Prostate gland (tissue), 2 donors: ENCODE measurements at regions not wholly inside any gene's neighbourhood (a gene's known extent, or its start where the extent isn't known, plus 50 kb on each side); places are given as distances from the start of the nearest gene placed in this dataset.

Source experiments
- DNase-seq: peaks from one replicate; pipeline ENCODE4 v3.0.0-alpha.2; 2019; ENCODE audit warnings: low spot score
- H3K27ac ChIP-seq, 2 donors: fragments of 200-600 bp; sonication (generic); 2 replicates each; pipeline ENCODE4 v1.5.1; 2017 to 2019
- H3K27me3 ChIP-seq: fragments of 200-600 bp; sonication (generic); replicated peaks from 2 replicates; pipeline ENCODE4 v1.5.1; 2019; ENCODE audit not compliant: insufficient read depth
- H3K36me3 ChIP-seq, 2 donors: fragments of 200-600 bp; sonication (generic); 1 replicate in 1 of 2; 2 replicates in 1 of 2; pipeline versions ENCODE4 v1.5.1 to v1.8.1; 2017 to 2019
- H3K4me1 ChIP-seq: fragments of 200-600 bp; sonication (generic); replicated peaks from 2 replicates; pipeline ENCODE4 v1.5.1; 2019
- H3K4me3 ChIP-seq, 2 donors: fragments of 200-600 bp; sonication (generic); 2 replicates each; pipeline ENCODE4 v1.5.1; 2017 to 2019
- H3K9me3 ChIP-seq: fragments of 200-600 bp; sonication (generic); 2 replicates; pipeline ENCODE4 v1.5.1; 2017
- POLR2A ChIP-seq: fragments of 450-650 bp; IDR thresholded peaks from one replicate; pipeline ENCODE4 v1.6.1; 2016; ENCODE audit warnings: antibody characterized with exemption, mild to moderate bottlenecking
- POLR2AphosphoS5 ChIP-seq: sonication (generic); formaldehyde crosslinking; IDR thresholded peaks from one replicate; pipeline ENCODE4 v1.6.1; 2017; ENCODE audit warnings: antibody characterized with exemption
- WGBS: methylation state at CpG from one replicate; pipeline ENCODE4 v1.1.5; 2018; 5-methylcytosine and 5-hydroxymethylcytosine counted together
- intact Hi-C: fragments of 100-400 bp; cut with DNase I; formaldehyde crosslinking; loops from one replicate; pipeline ENCODE4 v1.14.2; 2022
- TF ChIP-seq, protein P1 (sequence below), 4 experiments: fragments of 200-600 bp in 2 of 4; fragments of 450-650 bp in 2 of 4; sonication (generic) in 2 of 4; IDR thresholded peaks; 1 replicate in 3 of 4; 2 replicates in 1 of 4; pipeline ENCODE4 v1.5.1; 2016 to 2019; ENCODE audit warnings: antibody characterized with exemption in 4 of 4, mild to moderate bottlenecking in 2 of 4, moderate library complexity in 2 of 4

DNA sequence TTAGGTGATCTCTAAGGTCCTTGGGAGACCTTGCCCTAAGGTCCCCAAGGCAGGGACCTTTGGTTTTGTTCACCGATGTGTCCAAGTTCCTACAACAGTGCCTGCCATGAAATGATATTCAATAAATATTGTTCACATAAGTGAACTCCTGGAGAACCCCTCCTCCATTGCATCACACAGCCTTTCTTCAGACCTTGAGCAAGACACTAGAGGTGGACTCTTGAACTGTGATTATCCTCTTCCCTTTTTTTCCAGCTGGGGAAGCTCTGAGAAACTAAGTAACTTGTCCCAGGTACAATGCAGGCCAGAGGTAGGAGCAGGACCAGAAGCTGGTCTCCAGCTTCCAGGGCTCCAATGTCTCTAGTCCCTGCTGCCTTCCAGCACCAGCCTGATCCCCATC lies 76.6 kb upstream of the LMO1 start:
- DNase-seq = no peak
- intact Hi-C loops = no loop called here
- H3K9me3 ChIP-seq = no peaks in the 10 kb centered on the region
- peaks cover 3% of the 10 kb centered on the region for H3K27me3 ChIP-seq
- H3K36me3 ChIP-seq = no peaks in the 10 kb centered on the region
- WGBS = 92% methylated on average over 1 of the region's 1 CpG
- H3K4me1 ChIP-seq = no peaks in the 10 kb centered on the region
- TF ChIP-seq, protein P1, sequence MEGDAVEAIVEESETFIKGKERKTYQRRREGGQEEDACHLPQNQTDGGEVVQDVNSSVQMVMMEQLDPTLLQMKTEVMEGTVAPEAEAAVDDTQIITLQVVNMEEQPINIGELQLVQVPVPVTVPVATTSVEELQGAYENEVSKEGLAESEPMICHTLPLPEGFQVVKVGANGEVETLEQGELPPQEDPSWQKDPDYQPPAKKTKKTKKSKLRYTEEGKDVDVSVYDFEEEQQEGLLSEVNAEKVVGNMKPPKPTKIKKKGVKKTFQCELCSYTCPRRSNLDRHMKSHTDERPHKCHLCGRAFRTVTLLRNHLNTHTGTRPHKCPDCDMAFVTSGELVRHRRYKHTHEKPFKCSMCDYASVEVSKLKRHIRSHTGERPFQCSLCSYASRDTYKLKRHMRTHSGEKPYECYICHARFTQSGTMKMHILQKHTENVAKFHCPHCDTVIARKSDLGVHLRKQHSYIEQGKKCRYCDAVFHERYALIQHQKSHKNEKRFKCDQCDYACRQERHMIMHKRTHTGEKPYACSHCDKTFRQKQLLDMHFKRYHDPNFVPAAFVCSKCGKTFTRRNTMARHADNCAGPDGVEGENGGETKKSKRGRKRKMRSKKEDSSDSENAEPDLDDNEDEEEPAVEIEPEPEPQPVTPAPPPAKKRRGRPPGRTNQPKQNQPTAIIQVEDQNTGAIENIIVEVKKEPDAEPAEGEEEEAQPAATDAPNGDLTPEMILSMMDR (IDR thresholded peaks at IDR 0.05) = no peak
- TF ChIP-seq POLR2AphosphoS5 = no peak
- TF ChIP-seq POLR2A = no peak
- no peak overlapping the region for H3K4me3 ChIP-seq
- no peak overlapping the region for H3K27ac ChIP-seq

- no peaks in the 10 kb centered on the region for H3K4me1 ChIP-seq
- intact Hi-C loops = no loop called here
- TF ChIP-seq POLR2A = no peak
- TF ChIP-seq, protein P1 (IDR thresholded peaks at IDR 0.05) = no peak
- TF ChIP-seq POLR2AphosphoS5 = no peak
- no peak for DNase-seq
- no peaks in the 10 kb centered on the region for H3K36me3 ChIP-seq
- H3K9me3 ChIP-seq = no peaks in the 10 kb centered on the region
- H3K27ac ChIP-seq = no peak overlapping the region
- peaks cover 3% of the 10 kb centered on the region for H3K27me3 ChIP-seq
- H3K4me3 ChIP-seq = no peak overlapping the region
- WGBS = 74% methylated on average over 25 of the region's 25 CpGs
These were observed 75.9 kb upstream of the LMO1 start for GRCh38 chr11:8339592-8340022.

DNA sequence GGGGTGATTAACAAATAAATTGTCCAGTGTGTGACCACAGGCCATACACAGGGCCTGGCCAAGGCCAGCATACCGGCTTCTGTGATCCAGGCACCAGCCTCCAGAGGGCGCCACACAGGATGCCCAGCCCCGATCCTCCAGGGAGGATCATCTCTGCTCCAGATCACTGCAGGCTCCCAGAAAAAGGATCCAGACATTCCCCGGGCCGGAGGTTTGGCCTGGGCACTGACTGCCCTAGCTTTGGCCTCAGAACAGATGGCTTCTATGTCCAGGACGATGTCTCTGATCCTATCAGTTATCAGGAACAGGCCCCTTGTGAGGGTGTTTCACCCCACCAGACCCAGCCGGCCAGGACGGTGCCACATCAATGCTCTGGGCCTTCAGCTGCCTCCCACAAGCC lies 74.5 kb upstream of the LMO1 start:
- H3K9me3 ChIP-seq = no peaks in the 10 kb centered on the region
- intact Hi-C loops = no loop called here
- no peak for TF ChIP-seq POLR2AphosphoS5
- TF ChIP-seq, protein P1 (IDR thresholded peaks at IDR 0.05) = peak; percentile 17 to 45 (median 44)
- DNase-seq = peak; percentile 20
- H3K36me3 ChIP-seq = no peaks in the 10 kb centered on the region
- no peak overlapping the region for H3K27ac ChIP-seq
- no peaks in the 10 kb centered on the region for H3K27me3 ChIP-seq
- 83% methylated on average over 5 of the region's 8 CpGs for WGBS
- H3K4me1 ChIP-seq = no peaks in the 10 kb centered on the region
- H3K4me3 ChIP-seq = no peak overlapping the region

DNA sequence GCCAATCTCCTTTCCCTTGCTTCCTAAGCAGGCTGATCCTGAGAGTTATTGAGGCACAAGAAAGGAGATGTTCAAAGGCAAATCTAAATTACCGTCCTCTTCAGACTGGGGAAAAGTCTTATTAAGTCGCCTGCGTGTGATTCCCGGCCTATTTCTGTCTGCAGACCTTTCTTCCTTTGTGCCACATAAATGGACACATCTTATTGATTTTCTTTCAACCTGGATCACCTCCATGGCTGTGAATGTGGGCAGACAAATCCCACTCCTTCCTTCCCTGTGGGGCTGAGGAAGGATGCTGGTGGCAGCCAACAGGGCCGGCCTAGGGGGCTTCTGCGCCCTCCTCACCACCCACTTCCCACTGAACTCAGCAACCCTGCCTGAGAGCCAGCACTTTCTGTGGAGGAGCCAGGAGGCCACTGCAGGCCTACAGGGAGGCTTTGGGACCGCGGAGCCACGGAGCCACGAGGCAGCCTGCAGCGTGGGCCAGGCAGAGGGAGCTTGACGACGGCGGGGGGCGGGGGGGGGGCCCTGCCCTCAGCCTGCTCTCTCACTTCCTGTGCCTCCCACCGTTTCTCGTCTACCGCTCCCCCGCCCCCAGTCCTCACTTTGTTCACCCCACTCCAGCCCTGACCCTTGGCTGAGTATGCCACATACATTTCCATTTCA lies 73.6 kb upstream of the LMO1 start:
- DNase-seq = no peak
- Histone ChIP-seq H3K4me3 (no peak overlapping the region), H3K27me3 (no peaks in the 10 kb centered on the region), H3K4me1 (no peaks in the 10 kb centered on the region), H3K36me3 (no peaks in the 10 kb centered on the region), H3K9me3 (no peaks in the 10 kb centered on the region), H3K27ac (no peak overlapping the region)
- intact Hi-C loops = no loop called here
- WGBS = 90% methylated on average over 19 of the region's 19 CpGs
- TF ChIP-seq POLR2AphosphoS5 = no peak
- TF ChIP-seq POLR2A = no peak
- TF ChIP-seq, protein P1 (IDR thresholded peaks at IDR 0.05) = no peak

- H3K4me1 ChIP-seq = no peaks in the 10 kb centered on the region
- no peaks in the 10 kb centered on the region for H3K36me3 ChIP-seq
- WGBS = 63% methylated on average over 17 of the region's 17 CpGs
- no peaks in the 10 kb centered on the region for H3K9me3 ChIP-seq
- H3K4me3 ChIP-seq = no peak overlapping the region
- TF ChIP-seq POLR2A (no peak), POLR2AphosphoS5 (no peak)
- TF ChIP-seq, protein P1 (IDR thresholded peaks at IDR 0.05) = no peak
- no peak overlapping the region for H3K27ac ChIP-seq
- intact Hi-C loops = no loop called here
- no peak for DNase-seq
- H3K27me3 ChIP-seq = no peaks in the 10 kb centered on the region
These were observed 72.9 kb upstream of the LMO1 start for GRCh38 chr11:8336356-8337129.
